Activated naive CD4-positive, alpha-beta T cell treated with anti-CD3 and anti-CD28 coated beads for 36 hours (primary cell): ENCODE measurements at regions not wholly inside any gene's neighbourhood (a gene's known extent, or its start where the extent isn't known, plus 50 kb on each side); places are given as distances from the start of the nearest gene placed in this dataset.
"Not testable (repeated sequence)": the region's sequence is repeated elsewhere in the genome, so short reads cannot be mapped to it uniquely, and the experiment has no call there.

Experiments used
- CTCF ChIA-PET: fragments of 350-600 bp; sonication (Branson Sonifier 250); formaldehyde crosslinking; loops from one replicate; lab custom pipeline; 2021; ENCODE audit warnings: antibody characterized with exemption; lab: Charles Lee
- DNase-seq: peaks from one replicate; pipeline ENCODE4 v3.0.0-alpha.2; 2020
- H3K27ac Mint-ChIP-seq: one replicate; pipeline ENCODE4 v1.8.0; 2021; ENCODE audit warnings: mild to moderate bottlenecking, mixed read lengths
- H3K27me3 Mint-ChIP-seq: one replicate; pipeline ENCODE4 v1.8.0; 2021; ENCODE audit warnings: low read depth, mixed read lengths
- H3K36me3 Mint-ChIP-seq: one replicate; pipeline ENCODE4 v1.8.0; 2021; ENCODE audit warnings: low read depth, mixed read lengths
- H3K4me1 Mint-ChIP-seq: one replicate; pipeline ENCODE4 v1.8.0; 2021; ENCODE audit warnings: low read depth, mixed read lengths
- H3K4me3 Mint-ChIP-seq: one replicate; pipeline ENCODE4 v1.8.0; 2021; ENCODE audit warnings: mild to moderate bottlenecking, moderate library complexity, mixed read lengths
- H3K9me3 Mint-ChIP-seq: one replicate; pipeline ENCODE4 v1.8.0; 2021; ENCODE audit warnings: mixed read lengths
- intact Hi-C: fragments of 100-400 bp; cut with micrococcal nuclease; formaldehyde crosslinking; loops from one replicate; pipeline ENCODE4 v1.15.1; 2023

- intact Hi-C loops, CTCF ChIA-PET, H3K4me1 Mint-ChIP-seq, H3K27me3 Mint-ChIP-seq, H3K4me3 Mint-ChIP-seq, DNase-seq, H3K27ac Mint-ChIP-seq: not testable (repeated sequence)
- Mint-ChIP-seq H3K9me3 (peaks cover 28% of the 10 kb centered on the region), H3K36me3 (peaks cover 15% of the 10 kb centered on the region)
Measured at GRCh38 chr1:125064029-125064428, 3879.3 kb downstream of the SRGAP2C start.

- Mint-ChIP-seq H3K27ac (no peak overlapping the region), H3K9me3 (peaks cover 33% of the 10 kb centered on the region), H3K4me1 (no peaks in the 10 kb centered on the region), H3K4me3 (no peak overlapping the region), H3K27me3 (no peaks in the 10 kb centered on the region), H3K36me3 (peaks cover 15% of the 10 kb centered on the region)
- intact Hi-C loops = no loop called here
- CTCF ChIA-PET = no interaction called here
- DNase-seq = no peak
Measured at GRCh38 chr1:125064481-125064880, 3879.7 kb downstream of the SRGAP2C start.

GRCh38 chr1:125065092-125065820, 3880.5 kb downstream of the SRGAP2C start:
- Mint-ChIP-seq H3K4me3 (no peak overlapping the region), H3K36me3 (peaks cover 23% of the 10 kb centered on the region), H3K27me3 (no peaks in the 10 kb centered on the region), H3K27ac (no peak overlapping the region), H3K4me1 (no peaks in the 10 kb centered on the region), H3K9me3 (peaks cover 39% of the 10 kb centered on the region)
- CTCF ChIA-PET = no interaction called here
- DNase-seq = no peak
- intact Hi-C loops = no loop called here

DNA sequence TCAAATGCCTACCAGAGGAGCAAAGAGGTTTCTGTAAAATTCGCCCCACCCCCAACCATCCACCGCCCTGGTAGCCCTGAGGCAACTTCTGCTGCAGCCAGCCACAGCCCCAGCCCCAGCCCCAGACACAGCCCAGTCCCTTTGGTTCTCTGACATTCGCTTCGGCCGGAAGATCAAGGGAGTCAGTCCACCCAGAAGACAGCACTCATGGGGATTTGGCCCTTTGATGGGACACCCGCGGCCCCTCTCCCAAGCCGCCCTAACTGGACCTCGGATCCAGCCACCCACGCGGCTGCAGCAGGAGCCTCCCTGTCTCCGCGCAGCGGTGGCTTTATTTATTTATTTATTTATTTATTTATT, 3881.0 kb downstream of the SRGAP2C start:
- CTCF ChIA-PET = no interaction called here
- H3K4me3 Mint-ChIP-seq = no peak overlapping the region
- no peak for DNase-seq
- H3K27me3 Mint-ChIP-seq = no peaks in the 10 kb centered on the region
- H3K36me3 Mint-ChIP-seq = peaks cover 29% of the 10 kb centered on the region
- H3K27ac Mint-ChIP-seq = no peak overlapping the region
- no peaks in the 10 kb centered on the region for H3K4me1 Mint-ChIP-seq
- H3K9me3 Mint-ChIP-seq = peaks cover 45% of the 10 kb centered on the region
- intact Hi-C loops = no loop called here

- peaks cover 51% of the 10 kb centered on the region for H3K9me3 Mint-ChIP-seq
- intact Hi-C loops = no loop called here
- no peaks in the 10 kb centered on the region for H3K27me3 Mint-ChIP-seq
Measured at GRCh38 chr1:125066385-125066784, 3881.6 kb downstream of the SRGAP2C start.

DNA sequence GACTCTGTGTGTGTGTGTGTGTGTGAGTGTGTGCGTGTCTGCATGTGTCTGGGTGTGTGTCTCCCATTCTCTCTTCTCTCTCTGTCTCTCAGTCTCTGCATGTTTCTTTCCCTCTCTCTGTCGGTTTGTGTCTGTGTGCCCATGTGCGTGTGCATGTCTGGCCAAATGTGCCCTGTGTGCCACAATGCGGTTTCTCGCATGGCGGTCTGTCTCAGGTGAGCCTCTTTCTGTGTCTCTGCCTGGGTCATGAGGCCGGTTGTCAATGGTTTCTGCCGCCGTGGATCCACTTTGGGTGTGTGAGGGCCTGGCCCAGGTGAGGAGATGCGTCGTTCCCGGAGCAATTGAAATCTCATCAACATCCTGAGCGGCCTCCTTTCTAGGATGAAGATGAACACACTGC, 3882.1 kb downstream of the SRGAP2C start:
- DNase-seq, CTCF ChIA-PET, H3K4me3 Mint-ChIP-seq, H3K27ac Mint-ChIP-seq, H3K4me1 Mint-ChIP-seq, H3K27me3 Mint-ChIP-seq, intact Hi-C loops: not testable (repeated sequence)
- Mint-ChIP-seq H3K9me3 (peaks cover 55% of the 10 kb centered on the region), H3K36me3 (peaks cover 33% of the 10 kb centered on the region)

More at GRCh38 chr1:125066385-125066784, 3881.6 kb downstream of the SRGAP2C start:
- CTCF ChIA-PET = no interaction called here
- Mint-ChIP-seq H3K36me3 (peaks cover 30% of the 10 kb centered on the region), H3K4me3 (no peak overlapping the region), H3K4me1 (no peaks in the 10 kb centered on the region), H3K27ac (no peak overlapping the region)
- no peak for DNase-seq

DNA sequence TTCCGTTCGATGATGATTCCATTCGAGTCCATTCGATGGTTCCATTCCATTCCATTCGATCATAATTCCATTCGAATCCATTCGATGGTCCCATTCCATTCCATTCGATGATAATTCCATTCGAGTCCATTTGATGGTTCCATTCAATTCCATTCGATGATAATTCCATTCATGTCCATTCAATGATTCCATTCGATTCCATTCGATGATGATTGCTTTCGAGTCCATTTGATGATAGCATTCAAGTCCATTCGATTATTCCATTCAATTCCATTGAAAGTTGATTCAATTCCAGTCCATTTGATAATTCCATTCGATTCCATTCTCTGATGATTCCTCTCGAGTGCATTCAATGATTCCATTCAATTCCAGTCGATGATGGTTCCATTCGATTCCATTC, 3895.3 kb downstream of the SRGAP2C start:
- H3K9me3 Mint-ChIP-seq = peaks cover 66% of the 10 kb centered on the region

DNA sequence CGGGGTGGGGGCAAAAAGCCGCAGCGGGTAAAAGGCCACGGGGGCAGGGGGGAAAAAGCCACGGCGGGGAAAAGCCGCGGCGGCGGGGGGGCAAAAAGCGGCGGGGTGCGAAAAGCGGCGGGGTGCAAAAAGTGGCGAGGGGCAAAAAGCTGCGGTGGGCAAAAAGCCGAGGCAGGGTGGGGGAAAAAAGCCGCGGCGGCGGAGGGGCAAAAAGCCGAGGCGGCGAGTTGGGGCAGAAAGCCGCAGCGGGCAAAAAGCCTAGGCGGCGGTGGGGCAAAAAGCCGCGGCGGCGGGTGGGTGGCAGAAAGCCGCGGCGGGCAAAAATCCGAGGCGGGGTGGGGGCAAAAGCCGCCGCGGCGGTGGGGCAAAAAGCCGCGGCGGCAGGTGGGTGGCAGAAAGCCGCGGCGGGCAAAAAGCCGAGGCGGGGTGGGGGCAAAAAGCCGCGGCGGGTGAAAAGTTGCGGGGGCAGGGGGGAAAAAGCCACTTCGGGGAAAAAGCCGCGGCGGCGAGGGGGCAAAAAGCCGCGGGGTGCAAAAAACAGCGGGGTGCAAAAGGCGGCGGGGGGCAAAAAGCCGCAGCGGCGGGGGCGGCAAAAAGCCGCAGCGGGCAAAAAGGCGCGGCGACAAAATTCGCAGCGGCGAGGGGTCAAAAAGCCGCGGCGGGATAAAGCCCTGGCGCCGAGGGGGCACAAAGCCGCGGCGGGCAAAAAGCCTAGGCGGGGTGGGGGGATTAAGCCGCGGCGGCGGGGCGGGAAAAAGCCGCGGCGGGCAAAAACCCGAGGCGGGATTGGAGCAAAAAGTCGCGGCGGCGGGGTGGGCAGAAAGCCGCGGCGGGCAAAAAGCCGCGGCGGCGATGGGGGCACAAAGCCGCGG, 3901.2 kb downstream of the SRGAP2C start:
- Mint-ChIP-seq H3K36me3 (peaks cover 37% of the 10 kb centered on the region), H3K9me3 (peaks cover 47% of the 10 kb centered on the region), H3K27me3 (peaks cover 3% of the 10 kb centered on the region), H3K4me1 (no peaks in the 10 kb centered on the region), H3K4me3 (no peak overlapping the region), H3K27ac (no peak overlapping the region)
- CTCF ChIA-PET = no interaction called here
- no peak for DNase-seq
- intact Hi-C loops = no loop called here

More for the DNA sequence above, 3895.3 kb downstream of the SRGAP2C start:
- DNase-seq = no peak
- H3K4me1 Mint-ChIP-seq = no peaks in the 10 kb centered on the region
- H3K36me3 Mint-ChIP-seq = peaks cover 50% of the 10 kb centered on the region
- no peak overlapping the region for H3K4me3 Mint-ChIP-seq
- CTCF ChIA-PET = no interaction called here
- H3K27me3 Mint-ChIP-seq = no peaks in the 10 kb centered on the region
- no peak overlapping the region for H3K27ac Mint-ChIP-seq
- intact Hi-C loops = no loop called here

DNA sequence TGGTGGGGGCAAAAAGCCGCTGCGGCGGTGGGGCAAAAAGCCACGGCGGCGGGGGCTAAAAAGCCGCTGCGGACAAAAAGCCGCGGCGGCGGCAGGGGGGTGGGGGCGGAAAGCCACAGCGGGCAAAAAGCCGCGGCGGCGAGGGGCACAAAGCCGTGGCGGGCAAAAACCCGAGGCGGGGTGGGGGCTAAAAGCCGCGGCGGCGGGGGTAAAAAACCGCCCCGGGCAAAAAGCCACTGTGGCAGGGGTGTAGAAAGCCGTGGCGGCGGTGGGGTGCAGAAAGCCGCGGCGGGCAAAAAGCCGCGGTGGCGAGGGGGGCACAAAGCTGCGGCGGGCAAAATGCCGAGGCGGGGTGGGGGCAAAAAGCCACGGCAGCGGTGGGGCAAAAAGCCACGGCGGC, 3901.8 kb downstream of the SRGAP2C start:
- peaks cover 3% of the 10 kb centered on the region for H3K27me3 Mint-ChIP-seq
- DNase-seq = no peak

DNA sequence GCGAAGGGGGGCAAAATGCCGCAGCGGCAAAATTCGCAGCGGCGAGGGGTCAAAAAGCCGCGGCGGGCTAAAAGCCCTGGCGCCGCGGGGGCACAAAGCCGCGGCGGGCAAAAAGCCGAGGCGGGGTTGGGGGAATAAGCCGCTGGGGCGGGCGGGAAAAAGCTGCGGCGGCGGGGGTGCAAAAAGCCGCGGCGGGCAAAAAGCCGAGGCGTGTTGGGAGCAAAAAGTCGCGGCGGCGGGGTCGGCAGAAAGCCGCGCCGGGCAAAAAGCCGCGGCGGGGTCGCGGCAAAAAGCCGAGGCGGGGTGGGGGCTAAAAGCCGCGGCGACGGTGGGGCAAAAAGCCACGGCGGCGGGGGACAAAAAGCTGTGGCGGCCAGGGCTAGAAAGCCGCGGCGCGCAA, 3902.5 kb downstream of the SRGAP2C start:
- peaks cover 37% of the 10 kb centered on the region for H3K9me3 Mint-ChIP-seq
- H3K27ac Mint-ChIP-seq = no peak overlapping the region
- CTCF ChIA-PET = no interaction called here
- H3K36me3 Mint-ChIP-seq = peaks cover 29% of the 10 kb centered on the region
- H3K4me1 Mint-ChIP-seq = no peaks in the 10 kb centered on the region
- H3K27me3 Mint-ChIP-seq = peaks cover 3% of the 10 kb centered on the region
- DNase-seq = no peak
- intact Hi-C loops = no loop called here
- no peak overlapping the region for H3K4me3 Mint-ChIP-seq

More for the DNA sequence above, 3901.8 kb downstream of the SRGAP2C start:
- H3K9me3 Mint-ChIP-seq = peaks cover 43% of the 10 kb centered on the region
- H3K4me1 Mint-ChIP-seq = no peaks in the 10 kb centered on the region
- H3K4me3 Mint-ChIP-seq = no peak overlapping the region
- no peak overlapping the region for H3K27ac Mint-ChIP-seq
- peaks cover 33% of the 10 kb centered on the region for H3K36me3 Mint-ChIP-seq
- CTCF ChIA-PET = no interaction called here
- intact Hi-C loops = no loop called here

DNA sequence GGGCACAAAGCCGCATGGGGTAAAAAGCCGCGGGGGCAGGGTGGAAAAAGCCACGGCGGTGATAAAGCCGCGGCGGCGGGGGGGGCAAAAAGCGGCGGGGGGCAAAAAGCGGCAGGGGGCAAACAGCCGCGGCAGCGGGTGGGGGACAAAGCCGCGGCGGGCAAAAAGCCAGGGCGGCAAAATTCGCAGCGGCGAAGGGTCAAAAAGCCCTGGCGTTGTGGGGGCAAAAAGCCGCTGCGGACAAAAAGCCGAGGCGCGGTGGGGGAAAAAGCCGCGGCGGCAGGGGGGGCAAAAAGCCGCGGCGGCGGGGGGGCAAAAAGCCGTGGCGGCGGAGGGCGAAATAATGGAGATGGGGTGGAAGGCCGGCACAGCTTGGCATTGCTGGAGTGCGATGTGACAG, 3902.9 kb downstream of the SRGAP2C start:
- no peak overlapping the region for H3K4me3 Mint-ChIP-seq
- H3K27me3 Mint-ChIP-seq = peaks cover 3% of the 10 kb centered on the region
- H3K4me1 Mint-ChIP-seq = no peaks in the 10 kb centered on the region
- CTCF ChIA-PET = no interaction called here
- no peak for DNase-seq
- intact Hi-C loops = no loop called here
- no peak overlapping the region for H3K27ac Mint-ChIP-seq
- H3K9me3 Mint-ChIP-seq = peaks cover 32% of the 10 kb centered on the region
- H3K36me3 Mint-ChIP-seq = peaks cover 25% of the 10 kb centered on the region

DNA sequence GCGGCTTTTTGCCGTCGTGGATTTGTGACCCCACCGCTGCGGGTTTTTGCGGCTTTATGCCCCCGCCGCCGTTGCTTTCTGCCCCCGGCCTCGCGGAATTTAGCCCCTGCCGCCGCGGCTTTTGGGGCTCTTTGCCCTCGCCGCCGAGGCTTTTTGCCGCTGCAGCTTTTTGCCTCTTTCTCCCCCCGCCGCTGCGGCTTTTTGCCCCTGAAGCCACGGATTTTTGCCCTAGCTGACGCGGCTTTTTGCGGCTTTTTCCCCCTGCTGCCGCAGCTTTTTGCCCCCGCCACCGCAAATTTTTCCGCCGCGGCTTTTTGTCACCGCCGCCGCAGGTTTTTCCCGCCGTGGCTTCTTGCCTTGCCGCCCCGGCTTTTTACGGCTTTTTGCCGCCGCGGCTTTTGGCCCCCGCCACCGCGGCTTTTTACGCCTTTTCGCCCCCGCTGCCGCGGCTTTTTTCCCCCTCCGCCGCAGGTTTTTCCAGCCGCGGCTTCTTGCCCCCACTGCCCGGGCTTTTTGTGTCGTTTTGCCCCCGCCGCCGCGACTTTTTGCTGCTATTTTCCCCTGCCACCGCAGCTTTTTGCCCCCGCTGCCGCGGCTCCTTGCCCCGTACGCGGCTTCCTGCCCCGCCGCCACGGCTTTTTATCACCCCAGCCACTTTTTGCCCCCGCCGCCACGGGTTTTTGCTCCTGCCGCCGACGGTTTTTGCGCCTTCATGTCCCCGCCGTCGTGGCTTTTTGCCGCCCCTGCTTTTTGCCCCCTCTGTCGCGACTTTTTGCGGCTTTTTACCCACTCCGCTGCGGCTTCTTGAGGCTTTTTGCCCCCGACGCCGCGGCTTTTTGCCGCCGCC, 3933.6 kb downstream of the SRGAP2C start:
- CTCF ChIA-PET = no interaction called here
- peaks cover 2% of the 10 kb centered on the region for H3K36me3 Mint-ChIP-seq
- peaks cover 11% of the 10 kb centered on the region for H3K9me3 Mint-ChIP-seq
- intact Hi-C loops = no loop called here
- no peak for DNase-seq
- H3K27ac Mint-ChIP-seq = no peak overlapping the region
- H3K27me3 Mint-ChIP-seq = no peaks in the 10 kb centered on the region
- H3K4me3 Mint-ChIP-seq = no peak overlapping the region
- no peaks in the 10 kb centered on the region for H3K4me1 Mint-ChIP-seq
